Caco-2 (cell line): ENCODE measurements at regions not wholly inside any gene's neighbourhood (a gene's known extent, or its start where the extent isn't known, plus 50 kb on each side); places are given as distances from the start of the nearest gene placed in this dataset.

Experiments used
- BruUV-seq: library from RNA; stranded (reverse); fragments of 400-500 nt; replicated peaks from 2 replicates; lab custom pipeline; 2021; lab: Mats Ljungman, UMichigan
- CTCF ChIA-PET: fragments of 300-600 bp; sonication (Branson Sonifier 250); formaldehyde crosslinking; loops from one replicate; lab custom pipeline; 2022; ENCODE audit warnings: antibody characterized with exemption; lab: Charles Lee
- POLR2A ChIA-PET: fragments of 300-600 bp; sonication (Branson Sonifier 250); formaldehyde crosslinking; loops from one replicate; lab custom pipeline; 2022; ENCODE audit warnings: antibody characterized with exemption; lab: Charles Lee
- DNase-seq, 2 experiments: peaks; one replicate each; pipeline versions ENCODE4 v3.0.0 to v3.0.0-alpha.2; 2020 to 2022
- H3K27me3 ChIP-seq: replicated peaks from 2 replicates; pipeline ENCODE4 v1.6.0; 2011; ENCODE audit warnings: low read length; ENCODE audit not compliant: control insufficient read depth, insufficient read depth
- H3K36me3 ChIP-seq: 2 replicates; pipeline ENCODE4 v1.5.1; 2011; ENCODE audit warnings: low read length; ENCODE audit not compliant: control insufficient read depth, insufficient read depth
- H3K4me1 ChIP-seq: fragments of 250-450 bp; sonication (Bioruptor Pico); 2 replicates; pipeline ENCODE4 v1.5.1; 2020; ENCODE audit warnings: mild to moderate bottlenecking
- H3K4me3 ChIP-seq: 2 replicates; pipeline ENCODE4 v1.5.1; 2011; ENCODE audit warnings: low read depth, mild to moderate bottlenecking, control low read depth, low read length
- H3K9me3 ChIP-seq: fragments of 250-450 bp; sonication (Bioruptor Pico); 2 replicates; pipeline ENCODE4 v1.5.1; 2020; ENCODE audit warnings: mild to moderate bottlenecking, moderate library complexity
- H3K27ac Mint-ChIP-seq: one replicate; pipeline ENCODE4 v1.8.0; 2022; ENCODE audit warnings: mixed read lengths; ENCODE audit not compliant: unreplicated experiment
- H3K27me3 Mint-ChIP-seq: one replicate; pipeline ENCODE4 v1.8.0; 2022; ENCODE audit warnings: mixed read lengths; ENCODE audit not compliant: insufficient read depth, unreplicated experiment
- H3K36me3 Mint-ChIP-seq: one replicate; pipeline ENCODE4 v1.8.0; 2022; ENCODE audit warnings: mild to moderate bottlenecking, mixed read lengths; ENCODE audit not compliant: insufficient read depth, unreplicated experiment
- H3K4me1 Mint-ChIP-seq: one replicate; pipeline ENCODE4 v1.8.0; 2022; ENCODE audit warnings: low read depth, mixed read lengths; ENCODE audit not compliant: unreplicated experiment
- H3K4me3 Mint-ChIP-seq: one replicate; pipeline ENCODE4 v1.8.0; 2022; ENCODE audit warnings: mild to moderate bottlenecking, moderate library complexity, mixed read lengths; ENCODE audit not compliant: unreplicated experiment
- H3K9me3 Mint-ChIP-seq: one replicate; pipeline ENCODE4 v1.8.0; 2022; ENCODE audit warnings: mixed read lengths; ENCODE audit not compliant: unreplicated experiment
- intact Hi-C: fragments of 100-400 bp; cut with micrococcal nuclease; formaldehyde crosslinking; loops from one replicate; pipeline ENCODE4 v1.10.0; 2022; ENCODE audit not compliant: unreplicated experiment
- TF ChIP-seq, protein P1 (sequence below), 2 experiments: fragments of 200-600 bp in 1 of 2; IDR thresholded peaks; 1 replicate in 1 of 2; 2 replicates in 1 of 2; pipeline versions ENCODE4 v1.5.1 to v1.8.0; 2011 to 2022; ENCODE audit warnings: antibody characterized with exemption in 1 of 2, control low read depth in 1 of 2, inconsistent platforms in 1 of 2, low read depth in 1 of 2, low read length in 1 of 2, mild to moderate bottlenecking in 1 of 2, moderate library complexity in 1 of 2; ENCODE audit not compliant: insufficient read depth in 1 of 2, severe bottlenecking in 1 of 2, unreplicated experiment in 1 of 2

DNA sequence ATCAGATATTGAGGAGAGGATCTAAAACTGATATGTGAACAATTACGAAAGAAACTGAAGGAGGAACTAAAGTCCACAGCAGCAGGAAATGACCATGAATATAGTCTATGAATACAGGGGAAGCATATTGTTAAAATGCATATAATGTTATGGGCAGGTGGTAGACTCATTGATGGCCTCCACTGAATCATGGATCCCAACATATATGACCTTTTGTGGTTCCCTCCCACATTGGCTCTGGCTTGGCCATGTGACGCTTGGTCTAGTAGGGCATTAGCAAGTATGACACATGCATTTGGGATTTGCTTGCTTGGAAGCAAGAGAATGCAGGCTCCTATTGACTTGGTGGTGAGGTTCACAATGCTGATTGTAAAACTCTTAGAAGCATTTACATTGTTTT lies 55.2 kb upstream of the RAB18 start:
- H3K4me3 Mint-ChIP-seq: no peak overlapping the region
- ChIA-PET CTCF (no interaction called here), POLR2A (no interaction called here)
- peaks cover 20% of the 10 kb centered on the region for H3K4me1 Mint-ChIP-seq
- no TSS peak for BruUV-seq
- H3K36me3 Mint-ChIP-seq: no peaks in the 10 kb centered on the region
- no peaks in the 10 kb centered on the region for H3K9me3 ChIP-seq
- H3K27me3 Mint-ChIP-seq: no peaks in the 10 kb centered on the region
- TF ChIP-seq, protein P1, sequence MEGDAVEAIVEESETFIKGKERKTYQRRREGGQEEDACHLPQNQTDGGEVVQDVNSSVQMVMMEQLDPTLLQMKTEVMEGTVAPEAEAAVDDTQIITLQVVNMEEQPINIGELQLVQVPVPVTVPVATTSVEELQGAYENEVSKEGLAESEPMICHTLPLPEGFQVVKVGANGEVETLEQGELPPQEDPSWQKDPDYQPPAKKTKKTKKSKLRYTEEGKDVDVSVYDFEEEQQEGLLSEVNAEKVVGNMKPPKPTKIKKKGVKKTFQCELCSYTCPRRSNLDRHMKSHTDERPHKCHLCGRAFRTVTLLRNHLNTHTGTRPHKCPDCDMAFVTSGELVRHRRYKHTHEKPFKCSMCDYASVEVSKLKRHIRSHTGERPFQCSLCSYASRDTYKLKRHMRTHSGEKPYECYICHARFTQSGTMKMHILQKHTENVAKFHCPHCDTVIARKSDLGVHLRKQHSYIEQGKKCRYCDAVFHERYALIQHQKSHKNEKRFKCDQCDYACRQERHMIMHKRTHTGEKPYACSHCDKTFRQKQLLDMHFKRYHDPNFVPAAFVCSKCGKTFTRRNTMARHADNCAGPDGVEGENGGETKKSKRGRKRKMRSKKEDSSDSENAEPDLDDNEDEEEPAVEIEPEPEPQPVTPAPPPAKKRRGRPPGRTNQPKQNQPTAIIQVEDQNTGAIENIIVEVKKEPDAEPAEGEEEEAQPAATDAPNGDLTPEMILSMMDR (IDR thresholded peaks at IDR 0.05; ENCODE audit: insufficient read depth in 1 of 2, low read depth in 1 of 2, low read length in 1 of 2, severe bottlenecking in 1 of 2, unreplicated experiment in 1 of 2): no peak
- H3K36me3 ChIP-seq: no peaks in the 10 kb centered on the region
- intact Hi-C loops: loop anchor here (5.0 kb wide), 2 partner anchors 93 to 793 kb away; no protein-coding TSS in a partner anchor
- H3K9me3 Mint-ChIP-seq: peaks cover 13% of the 10 kb centered on the region
- no peak for DNase-seq
- H3K4me1 ChIP-seq: peaks cover under 1% of the 10 kb centered on the region
- H3K4me3 ChIP-seq: no peak overlapping the region
- no peak overlapping the region for H3K27ac Mint-ChIP-seq
- no peaks in the 10 kb centered on the region for H3K27me3 ChIP-seq

DNA sequence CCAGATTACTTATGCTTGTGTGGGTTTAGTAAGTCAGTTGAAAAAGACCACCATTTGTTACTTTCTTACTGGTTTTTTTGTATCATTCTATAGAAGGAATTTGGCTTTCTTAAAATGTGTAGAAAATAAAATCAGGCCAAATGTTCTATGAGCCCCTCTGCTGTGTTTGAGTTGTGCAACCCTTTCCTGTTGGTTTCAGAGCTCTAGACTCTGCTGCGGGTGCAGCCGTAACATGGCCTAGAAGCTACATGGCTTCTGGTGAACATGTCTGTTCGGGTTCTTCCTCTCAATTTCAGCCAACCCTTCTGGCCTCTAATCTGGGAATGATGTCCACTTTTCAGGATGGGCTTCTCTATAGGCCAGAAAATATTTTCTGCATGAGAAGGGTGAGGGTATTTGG lies 56.6 kb upstream of the RAB18 start:
- H3K27me3 ChIP-seq: no peaks in the 10 kb centered on the region
- DNase-seq: no peak
- H3K27me3 Mint-ChIP-seq: no peaks in the 10 kb centered on the region
- no peak overlapping the region for H3K27ac Mint-ChIP-seq
- intact Hi-C loops: loop anchor here (2.0 to 5.0 kb wide), 3 partner anchors 95 to 795 kb away; no protein-coding TSS in a partner anchor
- POLR2A ChIA-PET: no interaction called here
- TF ChIP-seq, protein P1 (IDR thresholded peaks at IDR 0.05; ENCODE audit: insufficient read depth in 1 of 2, low read depth in 1 of 2, low read length in 1 of 2, severe bottlenecking in 1 of 2, unreplicated experiment in 1 of 2): no peak
- H3K4me1 Mint-ChIP-seq: peaks cover 18% of the 10 kb centered on the region
- H3K9me3 Mint-ChIP-seq: peaks cover 13% of the 10 kb centered on the region
- H3K36me3 ChIP-seq: no peaks in the 10 kb centered on the region
- H3K4me3 Mint-ChIP-seq: no peak overlapping the region
- no peak overlapping the region for H3K4me3 ChIP-seq
- no peaks in the 10 kb centered on the region for H3K4me1 ChIP-seq
- BruUV-seq: no TSS peak
- no peaks in the 10 kb centered on the region for H3K9me3 ChIP-seq
- CTCF ChIA-PET: no interaction called here
- no peaks in the 10 kb centered on the region for H3K36me3 Mint-ChIP-seq

DNA sequence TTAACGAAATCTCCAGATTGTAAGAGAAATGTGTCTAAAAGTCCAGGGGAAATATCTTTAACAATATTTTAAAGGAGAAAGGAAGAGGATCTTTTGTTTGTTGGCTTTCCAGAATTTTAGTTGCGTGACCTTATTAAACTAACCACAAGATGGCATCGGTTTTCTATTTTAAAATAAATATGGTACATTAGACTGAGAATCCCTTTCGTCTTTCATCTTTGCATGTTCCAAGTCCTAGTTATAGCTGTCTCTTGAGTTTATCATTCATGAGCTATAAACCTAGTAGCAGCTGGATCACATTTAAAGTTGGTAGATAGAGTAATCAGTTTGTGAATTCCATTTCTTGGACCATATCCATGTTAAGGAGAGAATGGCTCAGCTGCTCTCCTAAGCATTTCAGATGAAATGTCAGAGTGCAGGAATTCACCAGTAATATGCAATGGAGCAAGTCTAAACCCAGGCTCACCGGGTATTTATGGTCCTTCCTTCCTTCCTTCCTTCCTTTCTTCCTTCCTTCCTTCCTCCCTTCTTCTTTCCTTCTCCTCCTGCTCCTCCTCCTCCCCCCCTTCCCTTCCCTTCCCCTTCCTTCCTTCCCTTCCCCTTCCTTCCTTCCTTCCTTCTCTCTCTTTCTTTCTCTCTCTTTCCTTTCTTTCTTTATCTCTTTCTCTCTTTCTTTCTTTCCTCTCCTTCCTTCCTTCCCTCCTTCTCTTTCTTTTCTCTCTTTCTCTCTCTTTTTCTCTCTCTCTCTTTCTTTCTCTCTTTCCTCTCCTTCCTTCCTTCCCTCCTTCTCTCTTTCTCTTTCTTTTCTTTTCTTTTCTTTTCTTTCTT lies 57.8 kb upstream of the RAB18 start:
- CTCF ChIA-PET: interaction anchor here (0.8 to 2.1 kb wide), 3 partner anchors 37 to 112 kb away, joined by 4 to 13 read pairs (median 5); partner anchors contain the start of gene RAB18
- no peaks in the 10 kb centered on the region for H3K9me3 ChIP-seq
- intact Hi-C loops: loop anchor here (1.0 to 5.0 kb wide), 5 partner anchors 43 to 796 kb away; no protein-coding TSS in a partner anchor
- H3K9me3 Mint-ChIP-seq: peaks cover 13% of the 10 kb centered on the region
- H3K27me3 Mint-ChIP-seq: no peaks in the 10 kb centered on the region
- POLR2A ChIA-PET: interaction anchor here (0.6 kb wide), 1 partner anchor 259 kb away, joined by 4 read pairs; no protein-coding TSS in a partner anchor
- no peaks in the 10 kb centered on the region for H3K36me3 ChIP-seq
- peaks cover 10% of the 10 kb centered on the region for H3K4me1 Mint-ChIP-seq
- no peaks in the 10 kb centered on the region for H3K36me3 Mint-ChIP-seq
- H3K27me3 ChIP-seq: no peaks in the 10 kb centered on the region
- TF ChIP-seq, protein P1 (IDR thresholded peaks at IDR 0.05; ENCODE audit: insufficient read depth in 1 of 2, low read depth in 1 of 2, low read length in 1 of 2, severe bottlenecking in 1 of 2, unreplicated experiment in 1 of 2): peak; percentile 36 to 51
- H3K4me1 ChIP-seq: no peaks in the 10 kb centered on the region
- no peak overlapping the region for H3K27ac Mint-ChIP-seq
- H3K4me3 Mint-ChIP-seq: peak overlapping the region; percentile 4
- DNase-seq: peak in 1 of 2 experiments; percentile 34
- no TSS peak for BruUV-seq
- no peak overlapping the region for H3K4me3 ChIP-seq
